ENCODE measurements at regions not wholly inside any gene's neighbourhood (a gene's known extent, or its start where the extent isn't known, plus 50 kb on each side); places are given as distances from the start of the nearest gene placed in this dataset.
"Not testable (repeated sequence)": the region's sequence is repeated elsewhere in the genome, so short reads cannot be mapped to it uniquely, and the experiment has no call there.

GRCh38 chr16:29203046-29203932 is 203.2 kb downstream of the NPIPB11 start:
- DNase-seq; H3K27me3 ChIP-seq; H3K36me3 ChIP-seq; H3K9me3 ChIP-seq; H3K27ac ChIP-seq; H3K4me3 ChIP-seq (replicated peaks in 1 of 3); intact Hi-C loops (cut with DNase I); H3K4me1 ChIP-seq: not testable (repeated sequence)
- 88 to 90% methylated on average over 17 to 24 of the region's 30 CpGs for WGBS, 2 donors

- H3K4me3 ChIP-seq (replicated peaks in 1 of 3); DNase-seq; H3K27ac ChIP-seq; H3K9me3 ChIP-seq; H3K36me3 ChIP-seq; H3K27me3 ChIP-seq; H3K4me1 ChIP-seq; intact Hi-C loops (cut with DNase I): not testable (repeated sequence)
- 61 to 76% methylated on average over 10 of the region's 10 CpGs for WGBS, 2 donors
Observed at GRCh38 chr16:29202642-29203041, 203.9 kb downstream of the NPIPB11 start.

GRCh38 chr16:29202025-29202632 is 204.4 kb downstream of the NPIPB11 start:
- H3K4me1 ChIP-seq; H3K27ac ChIP-seq; H3K9me3 ChIP-seq; H3K36me3 ChIP-seq; H3K4me3 ChIP-seq (replicated peaks in 1 of 3); H3K27me3 ChIP-seq; DNase-seq; intact Hi-C loops (cut with DNase I): not testable (repeated sequence)
- WGBS, 2 donors, result 53 to 61% methylated on average over 8 of the region's 8 CpGs

- intact Hi-C loops (cut with DNase I); H3K4me1 ChIP-seq; H3K36me3 ChIP-seq; H3K9me3 ChIP-seq; H3K27ac ChIP-seq; H3K4me3 ChIP-seq (replicated peaks in 1 of 3); DNase-seq; H3K27me3 ChIP-seq: not testable (repeated sequence)
- 57 to 63% methylated on average over 18 to 22 of the region's 25 CpGs for WGBS, 2 donors
Observed at GRCh38 chr16:29201296-29202024, 205.1 kb downstream of the NPIPB11 start.

DNA sequence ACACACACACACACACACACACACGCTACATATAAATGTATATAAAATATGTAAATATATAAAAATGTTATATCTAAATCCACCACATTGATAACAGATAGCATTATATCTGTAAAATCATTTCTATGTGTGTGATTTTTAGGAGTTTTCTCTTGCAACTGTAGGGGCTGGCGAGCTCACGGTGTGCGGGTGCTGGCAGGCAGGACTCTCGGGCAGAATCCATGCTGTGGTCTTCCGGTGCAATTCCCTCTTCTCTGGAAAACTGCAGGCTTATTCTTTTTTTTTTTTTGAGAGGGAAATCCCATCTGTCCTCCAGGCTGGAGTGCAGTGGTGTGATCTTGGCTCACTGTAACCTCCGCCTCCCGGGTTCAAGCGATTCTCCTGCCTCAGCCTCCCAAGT is 205.8 kb downstream of the NPIPB11 start:
- H3K27ac ChIP-seq, result peak overlapping the region in 1 of 3 donors; percentile 1
- WGBS, 2 donors, result 79 to 91% methylated on average over 9 of the region's 9 CpGs

GRCh38 chr16:29200135-29200601 is 206.3 kb downstream of the NPIPB11 start:
- H3K27ac ChIP-seq; DNase-seq; H3K9me3 ChIP-seq; H3K4me3 ChIP-seq (replicated peaks in 1 of 3); H3K27me3 ChIP-seq; intact Hi-C loops (cut with DNase I); H3K36me3 ChIP-seq; H3K4me1 ChIP-seq: not testable (repeated sequence)
- 55 to 65% methylated on average over 12 of the region's 12 CpGs for WGBS, 2 donors

More for the DNA sequence above, 205.8 kb downstream of the NPIPB11 start:
- H3K4me3 ChIP-seq (replicated peaks in 1 of 3); DNase-seq; H3K27me3 ChIP-seq; H3K9me3 ChIP-seq; H3K36me3 ChIP-seq; intact Hi-C loops (cut with DNase I); H3K4me1 ChIP-seq: not testable (repeated sequence)

DNA sequence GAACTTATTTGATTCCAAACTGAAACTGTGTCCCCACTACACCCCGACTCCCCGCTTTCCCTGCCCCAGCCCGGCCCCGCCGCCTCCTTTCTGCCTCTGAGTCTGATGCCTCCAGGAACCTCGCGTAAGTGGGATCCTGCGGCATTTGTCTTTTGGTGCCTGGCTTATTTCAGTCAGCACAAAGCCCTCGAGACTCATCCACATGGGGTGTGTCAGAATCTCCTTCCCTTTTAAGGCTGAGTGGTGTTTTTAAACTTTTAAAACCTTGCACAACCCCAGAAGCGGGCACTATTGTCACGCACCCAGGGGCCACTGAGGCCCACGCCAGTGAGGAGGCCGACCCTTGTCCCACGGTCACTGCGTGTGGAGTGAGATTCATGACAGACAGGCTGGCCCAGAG is 206.9 kb downstream of the NPIPB11 start:
- H3K4me3 ChIP-seq (replicated peaks in 1 of 3); H3K4me1 ChIP-seq: not testable (repeated sequence)

DNA sequence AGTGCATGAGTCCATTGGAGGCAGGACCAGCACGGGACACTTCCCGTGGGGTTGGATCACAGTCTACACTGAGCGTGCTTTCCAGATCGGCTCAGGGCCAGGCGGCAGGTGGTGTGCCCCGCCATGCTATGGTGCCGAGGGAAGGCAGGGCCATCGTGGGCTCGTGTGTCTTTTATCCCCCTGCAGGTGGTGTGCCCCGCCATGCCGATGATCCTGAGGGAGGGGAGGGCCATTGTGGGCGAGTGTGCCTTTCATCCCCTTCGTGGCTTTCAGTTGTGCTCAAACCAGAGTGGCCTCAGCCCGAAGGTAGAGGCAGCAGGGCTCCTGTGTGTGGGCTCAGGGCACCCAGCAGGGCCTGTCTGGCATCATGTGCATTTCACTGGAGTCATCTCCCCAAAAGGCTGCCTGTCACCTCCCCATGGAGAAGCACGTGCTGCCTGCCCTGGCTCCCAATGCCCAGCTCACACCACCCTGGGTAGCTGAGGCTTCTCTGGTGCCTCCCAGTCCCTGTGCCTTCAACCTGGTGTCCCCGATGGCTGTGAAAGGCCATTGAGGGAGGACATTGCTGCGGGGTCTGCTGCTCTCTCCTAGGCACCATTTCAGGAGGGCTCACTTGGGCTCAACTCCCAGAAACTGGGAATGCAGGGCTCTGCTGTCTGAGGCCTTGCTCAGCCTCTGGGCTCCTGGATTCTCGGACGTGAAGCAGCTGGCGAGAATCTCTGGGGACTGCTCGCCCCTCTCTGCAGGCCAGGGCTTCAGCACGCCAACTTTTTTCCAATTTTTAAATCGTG is 207.6 kb downstream of the NPIPB11 start:
- TF ChIP-seq POLR2A (IDR thresholded peaks at IDR 0.05), result no peak
- TF ChIP-seq, protein P1, sequence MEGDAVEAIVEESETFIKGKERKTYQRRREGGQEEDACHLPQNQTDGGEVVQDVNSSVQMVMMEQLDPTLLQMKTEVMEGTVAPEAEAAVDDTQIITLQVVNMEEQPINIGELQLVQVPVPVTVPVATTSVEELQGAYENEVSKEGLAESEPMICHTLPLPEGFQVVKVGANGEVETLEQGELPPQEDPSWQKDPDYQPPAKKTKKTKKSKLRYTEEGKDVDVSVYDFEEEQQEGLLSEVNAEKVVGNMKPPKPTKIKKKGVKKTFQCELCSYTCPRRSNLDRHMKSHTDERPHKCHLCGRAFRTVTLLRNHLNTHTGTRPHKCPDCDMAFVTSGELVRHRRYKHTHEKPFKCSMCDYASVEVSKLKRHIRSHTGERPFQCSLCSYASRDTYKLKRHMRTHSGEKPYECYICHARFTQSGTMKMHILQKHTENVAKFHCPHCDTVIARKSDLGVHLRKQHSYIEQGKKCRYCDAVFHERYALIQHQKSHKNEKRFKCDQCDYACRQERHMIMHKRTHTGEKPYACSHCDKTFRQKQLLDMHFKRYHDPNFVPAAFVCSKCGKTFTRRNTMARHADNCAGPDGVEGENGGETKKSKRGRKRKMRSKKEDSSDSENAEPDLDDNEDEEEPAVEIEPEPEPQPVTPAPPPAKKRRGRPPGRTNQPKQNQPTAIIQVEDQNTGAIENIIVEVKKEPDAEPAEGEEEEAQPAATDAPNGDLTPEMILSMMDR (IDR thresholded peaks at IDR 0.05), result no peak
- no peak for DNase-seq

More for the DNA sequence above, 206.9 kb downstream of the NPIPB11 start:
- H3K36me3 ChIP-seq; H3K9me3 ChIP-seq; DNase-seq; H3K27me3 ChIP-seq; intact Hi-C loops (cut with DNase I): not testable (repeated sequence)
- 81 to 89% methylated on average over 15 of the region's 15 CpGs for WGBS, 2 donors
- peak overlapping the region in 2 of 3 donors; percentile 52 to 65 for H3K27ac ChIP-seq

More for the DNA sequence above, 207.6 kb downstream of the NPIPB11 start:
- Histone ChIP-seq H3K4me1 (no peaks in the 10 kb centered on the region), H3K36me3 (no peaks in the 10 kb centered on the region), H3K27ac (peak overlapping the region in 2 of 3 donors; percentile 52 to 65), H3K9me3 (no peaks in the 10 kb centered on the region), H3K4me3 (replicated peaks in 1 of 3) (no peak overlapping the region), H3K27me3 (no peaks in the 10 kb centered on the region)
- 86 to 89% methylated on average over 11 to 20 of the region's 23 CpGs for WGBS, 2 donors
- intact Hi-C loops (cut with DNase I), result no loop called here

All from thyroid gland (tissue), 4 donors.